SK-N-MC (cell line): ENCODE measurements at regions not wholly inside any gene's neighbourhood (a gene's known extent, or its start where the extent isn't known, plus 50 kb on each side); places are given as distances from the start of the nearest gene placed in this dataset.

ENCODE experiments used
- EZH2 ChIP-seq: fragments of 200-600 bp; sonication (generic); IDR thresholded peaks from one replicate; pipeline ENCODE4 v1.6.1; 2017; ENCODE audit warnings: antibody characterized with exemption
- FOXP2 ChIP-seq: optimal IDR thresholded peaks from 2 replicates; pipeline ENCODE3; 2011; ENCODE audit warnings: mild to moderate bottlenecking, moderate library complexity; ENCODE audit not compliant: insufficient read depth; ENCODE audit errors: extremely low read length, control extremely low read depth
- POLR2AphosphoS5 ChIP-seq: IDR thresholded peaks from 2 replicates; pipeline ENCODE4 v1.6.1; 2012; ENCODE audit warnings: mild to moderate bottlenecking, low read depth, low read length, borderline replicate concordance

GRCh38 chr22:33126881-33127280 lies 68.7 kb upstream of the SYN3 start:
- TF ChIP-seq EZH2, result no peak
- no peak for TF ChIP-seq POLR2AphosphoS5
- TF ChIP-seq FOXP2, result no peak
